ENCODE measurements at regions not wholly inside any gene's neighbourhood (a gene's known extent, or its start where the extent isn't known, plus 50 kb on each side); places are given as distances from the start of the nearest gene placed in this dataset.

DNA sequence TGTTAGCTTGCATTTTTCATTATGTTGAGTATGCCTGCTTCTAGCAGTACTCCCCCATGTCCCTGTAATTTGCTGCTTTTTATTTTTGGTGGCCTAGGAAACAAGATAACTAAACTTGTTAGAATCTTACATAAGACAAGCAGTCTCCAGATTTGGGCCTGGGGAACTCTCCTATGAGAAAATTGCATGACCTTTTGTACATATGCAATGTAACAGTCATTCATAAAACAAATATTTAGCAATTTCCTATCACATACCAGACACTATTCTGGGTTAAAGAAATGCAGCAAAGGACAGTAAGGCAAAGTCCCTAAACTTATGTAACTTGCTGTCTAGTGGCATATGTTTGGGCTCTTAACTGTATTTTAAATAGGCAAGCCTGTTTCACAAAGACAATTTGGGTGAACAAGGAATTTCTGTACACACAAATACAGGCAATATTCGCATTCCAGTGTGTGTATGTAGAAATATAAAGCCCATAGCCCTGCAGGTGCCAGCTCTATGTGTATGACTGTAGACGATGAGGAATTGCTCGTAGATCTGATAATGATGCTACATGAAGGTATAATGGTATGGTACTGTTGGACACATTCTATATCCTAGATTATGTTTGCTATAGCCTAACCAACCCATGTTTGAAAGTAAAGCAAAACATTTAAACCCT lies 305.2 kb upstream of the CITED2 start:
- TF ChIP-seq, protein P1, sequence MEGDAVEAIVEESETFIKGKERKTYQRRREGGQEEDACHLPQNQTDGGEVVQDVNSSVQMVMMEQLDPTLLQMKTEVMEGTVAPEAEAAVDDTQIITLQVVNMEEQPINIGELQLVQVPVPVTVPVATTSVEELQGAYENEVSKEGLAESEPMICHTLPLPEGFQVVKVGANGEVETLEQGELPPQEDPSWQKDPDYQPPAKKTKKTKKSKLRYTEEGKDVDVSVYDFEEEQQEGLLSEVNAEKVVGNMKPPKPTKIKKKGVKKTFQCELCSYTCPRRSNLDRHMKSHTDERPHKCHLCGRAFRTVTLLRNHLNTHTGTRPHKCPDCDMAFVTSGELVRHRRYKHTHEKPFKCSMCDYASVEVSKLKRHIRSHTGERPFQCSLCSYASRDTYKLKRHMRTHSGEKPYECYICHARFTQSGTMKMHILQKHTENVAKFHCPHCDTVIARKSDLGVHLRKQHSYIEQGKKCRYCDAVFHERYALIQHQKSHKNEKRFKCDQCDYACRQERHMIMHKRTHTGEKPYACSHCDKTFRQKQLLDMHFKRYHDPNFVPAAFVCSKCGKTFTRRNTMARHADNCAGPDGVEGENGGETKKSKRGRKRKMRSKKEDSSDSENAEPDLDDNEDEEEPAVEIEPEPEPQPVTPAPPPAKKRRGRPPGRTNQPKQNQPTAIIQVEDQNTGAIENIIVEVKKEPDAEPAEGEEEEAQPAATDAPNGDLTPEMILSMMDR (IDR thresholded peaks at IDR 0.05 in 4 of 5, conservative IDR thresholded peaks at IDR 0.05 in 1 of 5) = no peak
- no peak for TF ChIP-seq POLR2A (IDR thresholded peaks at IDR 0.05)
